RPMI8226 (cell line): ENCODE measurements at regions not wholly inside any gene's neighbourhood (a gene's known extent, or its start where the extent isn't known, plus 50 kb on each side); places are given as distances from the start of the nearest gene placed in this dataset.
A peak's percentile ranks its signal among the peaks of the same experiment; 100 is the strongest.
"Not testable (repeated sequence)": the region's sequence is repeated elsewhere in the genome, so short reads cannot be mapped to it uniquely, and the experiment has no call there.

Experiments used
- DNase-seq: peaks from one replicate; pipeline ENCODE4 v3.0.0-alpha.2; 2015

- DNase-seq, result no peak
These were observed 173.4 kb downstream of the NDUFS4 start for GRCh38 chr5:53733853-53734252.

- no peak for DNase-seq
These were observed 177.7 kb downstream of the NDUFS4 start for GRCh38 chr5:53738105-53738504.

GRCh38 chr5:53739111-53739510, 178.7 kb downstream of the NDUFS4 start:
- no peak for DNase-seq

GRCh38 chr5:53749621-53750020, 189.2 kb downstream of the NDUFS4 start:
- DNase-seq, result no peak

GRCh38 chr5:53752282-53752681, 191.8 kb downstream of the NDUFS4 start:
- DNase-seq, result not testable (repeated sequence)

GRCh38 chr5:53766673-53767072, 206.2 kb downstream of the NDUFS4 start:
- no peak for DNase-seq

GRCh38 chr5:53777864-53778618, 217.6 kb downstream of the NDUFS4 start:
- no peak for DNase-seq

- DNase-seq, result no peak
These were observed 219.1 kb downstream of the NDUFS4 start for GRCh38 chr5:53779541-53779981.

- no peak for DNase-seq
These were observed 222.2 kb downstream of the NDUFS4 start for GRCh38 chr5:53782620-53783019.

GRCh38 chr5:53783624-53784228, 223.3 kb downstream of the NDUFS4 start:
- no peak for DNase-seq

- no peak for DNase-seq
These were observed 224.2 kb downstream of the NDUFS4 start for GRCh38 chr5:53784596-53784995.

GRCh38 chr5:53785924-53786323, 225.5 kb downstream of the NDUFS4 start:
- DNase-seq, result no peak

GRCh38 chr5:53790026-53790425, 229.6 kb downstream of the NDUFS4 start:
- DNase-seq, result no peak

GRCh38 chr5:53792338-53792737, 231.9 kb downstream of the NDUFS4 start:
- DNase-seq, result no peak

GRCh38 chr5:53799644-53800043, 239.2 kb downstream of the NDUFS4 start:
- DNase-seq, result peak; percentile 20

GRCh38 chr5:53808392-53808791, 248.0 kb downstream of the NDUFS4 start:
- not testable (repeated sequence) for DNase-seq

- DNase-seq, result no peak
These were observed 254.4 kb downstream of the NDUFS4 start for GRCh38 chr5:53814819-53815218.

- no peak for DNase-seq
These were observed 255.0 kb downstream of the NDUFS4 start for GRCh38 chr5:53815471-53815870.

GRCh38 chr5:53817183-53817582, 256.7 kb downstream of the NDUFS4 start:
- no peak for DNase-seq

- DNase-seq, result no peak
These were observed 259.0 kb downstream of the NDUFS4 start for GRCh38 chr5:53819482-53819881.

- no peak for DNase-seq
These were observed 259.8 kb downstream of the NDUFS4 start for GRCh38 chr5:53820119-53820801.

- DNase-seq, result no peak
These were observed 260.3 kb downstream of the NDUFS4 start for GRCh38 chr5:53820802-53821171.

GRCh38 chr5:53825016-53825415, 264.6 kb downstream of the NDUFS4 start:
- DNase-seq, result no peak

GRCh38 chr5:53825926-53826325, 265.5 kb downstream of the NDUFS4 start:
- DNase-seq, result no peak
